ENCODE measurements at regions not wholly inside any gene's neighbourhood (a gene's known extent, or its start where the extent isn't known, plus 50 kb on each side); places are given as distances from the start of the nearest gene placed in this dataset.

- Mint-ChIP-seq H3K4me1 (ENCODE audit: low read depth) (no peaks in the 10 kb centered on the region), H3K27me3 (ENCODE audit: insufficient read depth) (peaks cover 6% of the 10 kb centered on the region), H3K9me3 (no peaks in the 10 kb centered on the region), H3K36me3 (ENCODE audit: low read depth) (no peaks in the 10 kb centered on the region), H3K27ac (no peak overlapping the region), H3K4me3 (no peak overlapping the region)
- TF ChIP-seq CTCF (IDR thresholded peaks at IDR 0.05), result no peak
- no peak for DNase-seq
Measured at GRCh38 chr1:68308034-68308433, 75.7 kb upstream of the WLS start.

GRCh38 chr1:68307378-68307787 is 75.1 kb upstream of the WLS start:
- Mint-ChIP-seq H3K36me3 (ENCODE audit: low read depth) (no peaks in the 10 kb centered on the region), H3K4me3 (no peak overlapping the region), H3K4me1 (ENCODE audit: low read depth) (no peaks in the 10 kb centered on the region), H3K27ac (no peak overlapping the region), H3K9me3 (no peaks in the 10 kb centered on the region), H3K27me3 (ENCODE audit: insufficient read depth) (peaks cover 11% of the 10 kb centered on the region)
- DNase-seq, result no peak
- no peak for TF ChIP-seq CTCF (IDR thresholded peaks at IDR 0.05)

DNA sequence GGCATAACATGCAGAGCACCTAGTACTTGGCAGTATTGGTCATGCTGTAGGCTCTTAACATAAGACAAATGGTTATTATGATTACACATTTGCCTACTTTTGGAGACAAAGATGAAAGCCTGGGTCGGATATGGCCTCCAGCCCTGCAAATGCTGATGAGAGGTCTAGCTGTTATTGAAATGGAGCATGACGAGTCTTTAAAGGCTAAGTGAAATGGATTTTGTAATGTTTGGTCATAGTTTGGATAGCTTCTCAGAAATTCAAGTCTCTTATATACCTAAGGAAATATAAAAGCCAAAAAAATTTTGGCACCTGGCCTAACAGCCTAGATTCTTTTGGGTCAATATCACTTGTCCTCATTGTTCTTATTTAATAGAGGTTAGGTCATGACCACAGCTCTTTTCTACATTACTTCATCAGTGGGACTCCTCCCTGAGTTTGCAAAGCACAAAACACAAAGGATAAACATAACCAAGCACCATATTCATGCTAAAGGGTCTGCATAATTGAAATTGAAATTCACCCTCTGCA is 69.2 kb upstream of the WLS start:
- no peak for DNase-seq
- TF ChIP-seq CTCF (IDR thresholded peaks at IDR 0.05), result no peak
- Mint-ChIP-seq H3K4me1 (ENCODE audit: low read depth) (no peaks in the 10 kb centered on the region), H3K9me3 (no peaks in the 10 kb centered on the region), H3K36me3 (ENCODE audit: low read depth) (no peaks in the 10 kb centered on the region), H3K4me3 (no peak overlapping the region), H3K27me3 (ENCODE audit: insufficient read depth) (peaks cover 27% of the 10 kb centered on the region), H3K27ac (no peak overlapping the region)

DNA sequence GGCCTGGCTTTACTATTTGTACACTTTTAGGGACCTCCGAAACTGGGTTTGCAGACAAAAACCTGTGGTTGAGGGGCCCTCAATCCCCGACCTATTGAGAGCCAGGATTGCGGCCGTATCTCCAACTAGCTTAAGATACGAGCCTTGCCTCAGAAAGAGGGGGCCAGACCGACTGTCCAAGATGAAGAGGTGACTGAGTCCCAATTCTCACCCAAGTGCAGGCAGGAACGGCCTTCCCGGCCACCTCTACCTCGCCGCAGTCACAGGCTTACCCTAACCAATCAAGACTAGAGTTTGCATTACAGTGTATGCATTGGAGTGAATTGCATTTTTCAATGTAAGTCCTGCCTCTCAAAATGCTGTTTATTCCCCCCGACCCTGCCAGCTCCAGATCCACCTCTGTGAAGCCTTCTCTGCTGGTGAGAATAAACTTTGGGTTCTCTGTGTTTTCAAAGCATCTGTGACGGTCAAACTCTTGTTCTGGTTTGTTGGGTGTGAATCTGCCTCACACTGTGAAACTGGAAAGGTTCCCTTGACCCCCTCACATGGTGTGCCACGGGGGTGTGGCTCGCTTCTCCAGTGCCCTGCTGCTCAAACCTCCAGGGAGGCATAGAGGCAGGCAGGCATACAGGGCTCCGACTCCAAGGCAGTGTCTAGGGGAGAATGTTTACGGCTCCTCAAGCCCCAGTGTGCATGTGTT is 62.2 kb upstream of the WLS start:
- no peak for TF ChIP-seq CTCF (IDR thresholded peaks at IDR 0.05)
- peaks cover 42% of the 10 kb centered on the region for H3K27me3 Mint-ChIP-seq (ENCODE audit: insufficient read depth)
- no peaks in the 10 kb centered on the region for H3K9me3 Mint-ChIP-seq
- no peaks in the 10 kb centered on the region for H3K4me1 Mint-ChIP-seq (ENCODE audit: low read depth)
- no peaks in the 10 kb centered on the region for H3K36me3 Mint-ChIP-seq (ENCODE audit: low read depth)
- H3K27ac Mint-ChIP-seq, result no peak overlapping the region
- DNase-seq, result no peak
- H3K4me3 Mint-ChIP-seq, result no peak overlapping the region

GRCh38 chr1:68293609-68294366 is 61.5 kb upstream of the WLS start:
- DNase-seq, result no peak
- no peaks in the 10 kb centered on the region for H3K9me3 Mint-ChIP-seq
- no peak overlapping the region for H3K4me3 Mint-ChIP-seq
- no peak for TF ChIP-seq CTCF (IDR thresholded peaks at IDR 0.05)
- H3K4me1 Mint-ChIP-seq (ENCODE audit: low read depth), result no peaks in the 10 kb centered on the region
- H3K27me3 Mint-ChIP-seq (ENCODE audit: insufficient read depth), result peaks cover 37% of the 10 kb centered on the region
- no peaks in the 10 kb centered on the region for H3K36me3 Mint-ChIP-seq (ENCODE audit: low read depth)
- no peak overlapping the region for H3K27ac Mint-ChIP-seq

All from HFFc6 (cell line).